Aorta (tissue), 5 donors: ENCODE measurements at regions not wholly inside any gene's neighbourhood (a gene's known extent, or its start where the extent isn't known, plus 50 kb on each side); places are given as distances from the start of the nearest gene placed in this dataset.

Experiments
- ATAC-seq: fragments of 200-7000 bp; cut with Tn5 transposase; one replicate; pipeline ENCODE4 v1.9.1; 2022; ENCODE audit warnings: moderate library complexity; ENCODE audit not compliant: low FRiP score
- DNase-seq, 2 donors: peaks; one replicate each; pipeline ENCODE4 v3.0.0-alpha.2; 2020
- H3K27ac ChIP-seq, 2 donors: one replicate each; pipeline ENCODE4 v1.5.1; 2013; ENCODE audit warnings: low read length in 2 of 2, mild to moderate bottlenecking in 2 of 2, moderate library complexity in 2 of 2, control low read depth in 1 of 2, inconsistent platforms in 1 of 2, low read depth in 1 of 2
- H3K27me3 ChIP-seq, 2 donors: one replicate each; pipeline ENCODE4 v1.6.1; 2013; ENCODE audit warnings: control low read depth in 1 of 2, low read length in 1 of 2, mild to moderate bottlenecking in 1 of 2, moderate library complexity in 1 of 2; ENCODE audit not compliant: insufficient read depth in 2 of 2, control insufficient read depth in 1 of 2
- H3K36me3 ChIP-seq, 2 donors: one replicate each; pipeline ENCODE4 v1.6.1; 2013; ENCODE audit warnings: control low read depth in 1 of 2, low read length in 1 of 2, mild to moderate bottlenecking in 1 of 2; ENCODE audit not compliant: insufficient read depth in 2 of 2, control insufficient read depth in 1 of 2
- H3K4me1 ChIP-seq, 2 donors: one replicate each; pipeline ENCODE4 v1.6.1; 2013; ENCODE audit warnings: low read length in 2 of 2, control low read depth in 1 of 2, mild to moderate bottlenecking in 1 of 2, moderate library complexity in 1 of 2; ENCODE audit not compliant: insufficient read depth in 2 of 2, control insufficient read depth in 1 of 2
- H3K4me3 ChIP-seq, 2 donors: one replicate each; pipeline ENCODE4 v1.5.1; 2013; ENCODE audit warnings: low read length in 2 of 2, control low read depth in 1 of 2, mild to moderate bottlenecking in 1 of 2
- H3K9me3 ChIP-seq: one replicate; pipeline ENCODE4 v1.6.1; 2013; ENCODE audit warnings: mild to moderate bottlenecking, low read length; ENCODE audit not compliant: control insufficient read depth
- WGBS, 2 donors: extraction: QIAGEN DNeasy Blood & Tissue Kit; methylation state at CpG; one replicate each; pipeline ENCODE4 v1.1.7; 2013; 5-methylcytosine and 5-hydroxymethylcytosine counted together
- intact Hi-C, 2 donors: fragments of 100-400 bp; cut with DNase I; formaldehyde crosslinking; loops; one replicate each; pipeline versions ENCODE4 v1.14.2 to v1.15.0; 2022
- donor health status: healthy with polysubstance abuse.
- donor health status: Bipolar disorder and iron deficiency.
- donor health status: DM: no; HTN: no; CAD: no.
- donor health status: DM: no; HTN: no; CAD: no.
- donor health status: DM: yes; HTN: yes; CAD: no.

- Histone ChIP-seq H3K27ac (no peak overlapping the region), H3K4me1 (no peaks in the 10 kb centered on the region), H3K9me3 (no peaks in the 10 kb centered on the region), H3K27me3 (no peaks in the 10 kb centered on the region), H3K4me3 (no peak overlapping the region), H3K36me3 (no peaks in the 10 kb centered on the region)
- intact Hi-C loops: no loop called here
- ATAC-seq (no peak), DNase-seq (no peak)
- WGBS, 2 donors: 69 to 78% methylated on average over 5 of the region's 5 CpGs
These were observed 322.0 kb upstream of the SOX11 start for GRCh38 chr2:5370158-5370557.

- Histone ChIP-seq H3K4me3 (no peak overlapping the region), H3K4me1 (no peaks in the 10 kb centered on the region), H3K27ac (no peak overlapping the region), H3K36me3 (no peaks in the 10 kb centered on the region), H3K9me3 (no peaks in the 10 kb centered on the region), H3K27me3 (no peaks in the 10 kb centered on the region)
- 82 to 84% methylated on average over 6 of the region's 6 CpGs for WGBS, 2 donors
- DNase-seq (no peak), ATAC-seq (no peak)
- intact Hi-C loops: no loop called here
These were observed 320.0 kb upstream of the SOX11 start for GRCh38 chr2:5372141-5372540.

- Histone ChIP-seq H3K9me3 (no peaks in the 10 kb centered on the region), H3K4me3 (no peak overlapping the region), H3K27ac (no peak overlapping the region), H3K36me3 (no peaks in the 10 kb centered on the region), H3K4me1 (no peaks in the 10 kb centered on the region), H3K27me3 (no peaks in the 10 kb centered on the region)
- intact Hi-C loops: no loop called here
- 29 to 36% methylated on average over 6 of the region's 6 CpGs for WGBS, 2 donors
- DNase-seq (no peak), ATAC-seq (no peak)
These were observed 319.0 kb upstream of the SOX11 start for GRCh38 chr2:5373200-5373599.

- H3K27ac ChIP-seq: no peak overlapping the region
- no peaks in the 10 kb centered on the region for H3K36me3 ChIP-seq
- DNase-seq: no peak
- no peaks in the 10 kb centered on the region for H3K9me3 ChIP-seq
- intact Hi-C loops: no loop called here
- ATAC-seq: no peak
- no peaks in the 10 kb centered on the region for H3K27me3 ChIP-seq
- H3K4me3 ChIP-seq: no peak overlapping the region
- WGBS, 2 donors: 35 to 41% methylated on average over 10 of the region's 10 CpGs
- no peaks in the 10 kb centered on the region for H3K4me1 ChIP-seq
These were observed 317.4 kb upstream of the SOX11 start for GRCh38 chr2:5374762-5375161.

GRCh38 chr2:5377323-5377722 lies 314.9 kb upstream of the SOX11 start:
- Histone ChIP-seq H3K27ac (no peak overlapping the region), H3K4me3 (no peak overlapping the region), H3K9me3 (no peaks in the 10 kb centered on the region), H3K36me3 (no peaks in the 10 kb centered on the region), H3K27me3 (no peaks in the 10 kb centered on the region), H3K4me1 (no peaks in the 10 kb centered on the region)
- whole genome bisulfite sequencing, 2 donors: 75 to 91% methylated on average over 2 of the region's 2 CpGs
- intact Hi-C loops: no loop called here
- ATAC-seq (no peak), DNase-seq (no peak)

- intact Hi-C loops: no loop called here
- no peak for DNase-seq
- 82 to 90% methylated on average over 1 of the region's 1 CpG for WGBS, 2 donors
These were observed 312.4 kb upstream of the SOX11 start for GRCh38 chr2:5379811-5380210.

GRCh38 chr2:5385596-5385995 lies 306.6 kb upstream of the SOX11 start:
- no peak for DNase-seq
- Histone ChIP-seq H3K36me3 (no peaks in the 10 kb centered on the region), H3K27me3 (no peaks in the 10 kb centered on the region), H3K4me3 (no peak overlapping the region), H3K27ac (no peak overlapping the region), H3K4me1 (no peaks in the 10 kb centered on the region), H3K9me3 (no peaks in the 10 kb centered on the region)
- WGBS, 2 donors: 89 to 92% methylated on average over 3 of the region's 3 CpGs
- ATAC-seq: no peak
- intact Hi-C loops: no loop called here

More at GRCh38 chr2:5379811-5380210, 312.4 kb upstream of the SOX11 start:
- Histone ChIP-seq H3K27ac (no peak overlapping the region), H3K4me3 (no peak overlapping the region), H3K9me3 (no peaks in the 10 kb centered on the region), H3K27me3 (no peaks in the 10 kb centered on the region), H3K36me3 (no peaks in the 10 kb centered on the region), H3K4me1 (no peaks in the 10 kb centered on the region)
- no peak for ATAC-seq

GRCh38 chr2:5387406-5387805 lies 304.8 kb upstream of the SOX11 start:
- H3K9me3 ChIP-seq: no peaks in the 10 kb centered on the region
- DNase-seq (no peak), ATAC-seq (no peak)
- H3K27me3 ChIP-seq: no peaks in the 10 kb centered on the region
- no peak overlapping the region for H3K4me3 ChIP-seq
- intact Hi-C loops: no loop called here
- no peak overlapping the region for H3K27ac ChIP-seq
- H3K36me3 ChIP-seq: no peaks in the 10 kb centered on the region
- WGBS, 2 donors: 58 to 61% methylated on average over 2 of the region's 2 CpGs
- H3K4me1 ChIP-seq: no peaks in the 10 kb centered on the region

- ATAC-seq: no peak
- H3K27me3 ChIP-seq: no peaks in the 10 kb centered on the region
- H3K4me3 ChIP-seq: no peak overlapping the region
- H3K36me3 ChIP-seq: no peaks in the 10 kb centered on the region
- intact Hi-C loops: no loop called here
- H3K27ac ChIP-seq: no peak overlapping the region
- WGBS, 2 donors: 73 to 76% methylated on average over 5 of the region's 5 CpGs
- no peaks in the 10 kb centered on the region for H3K4me1 ChIP-seq
- no peak for DNase-seq
- no peaks in the 10 kb centered on the region for H3K9me3 ChIP-seq
These were observed 302.4 kb upstream of the SOX11 start for GRCh38 chr2:5389740-5390139.
